PC-3 (cell line): ENCODE measurements at regions not wholly inside any gene's neighbourhood (a gene's known extent, or its start where the extent isn't known, plus 50 kb on each side); places are given as distances from the start of the nearest gene placed in this dataset.

Experiments used
- EZH2 ChIP-seq: fragments of 300-600 bp; sonication (generic); IDR thresholded peaks from one replicate; pipeline ENCODE4 v1.6.1; 2017; ENCODE audit warnings: antibody characterized with exemption, mild to moderate bottlenecking, low read length; ENCODE audit not compliant: unreplicated experiment
- EZH2phosphoT487 ChIP-seq: fragments of 300-600 bp; sonication (generic); IDR thresholded peaks from 2 replicates; pipeline ENCODE4 v1.6.1; 2018; ENCODE audit warnings: mild to moderate bottlenecking, antibody characterized with exemption, low read length, borderline replicate concordance
- TF ChIP-seq, protein P1 (sequence below): fragments of 300-600 bp; sonication (generic); conservative IDR thresholded peaks from 2 replicates; pipeline ENCODE4 v1.5.1; 2017; ENCODE audit warnings: antibody characterized with exemption, low read depth, mild to moderate bottlenecking, low read length

DNA sequence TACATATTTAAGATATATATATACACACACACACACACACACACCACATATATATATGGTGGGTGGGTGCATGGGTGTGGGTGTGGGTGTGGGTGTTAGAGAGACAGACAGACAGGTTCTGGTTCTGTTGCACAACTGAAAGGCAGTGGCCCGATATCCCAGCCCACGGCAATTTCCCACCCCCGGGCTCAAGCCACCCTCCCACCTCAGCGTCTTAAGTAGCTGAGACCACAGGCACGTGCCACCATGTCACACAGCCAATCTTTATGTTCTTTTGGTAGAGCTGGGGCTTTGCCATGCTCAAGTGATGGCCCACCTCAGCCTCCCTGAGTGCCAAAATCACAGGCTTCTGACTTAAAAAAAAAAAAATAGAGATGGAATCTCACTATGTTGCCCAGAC lies 417.8 kb upstream of the FOXG1 start:
- TF ChIP-seq, protein P1, sequence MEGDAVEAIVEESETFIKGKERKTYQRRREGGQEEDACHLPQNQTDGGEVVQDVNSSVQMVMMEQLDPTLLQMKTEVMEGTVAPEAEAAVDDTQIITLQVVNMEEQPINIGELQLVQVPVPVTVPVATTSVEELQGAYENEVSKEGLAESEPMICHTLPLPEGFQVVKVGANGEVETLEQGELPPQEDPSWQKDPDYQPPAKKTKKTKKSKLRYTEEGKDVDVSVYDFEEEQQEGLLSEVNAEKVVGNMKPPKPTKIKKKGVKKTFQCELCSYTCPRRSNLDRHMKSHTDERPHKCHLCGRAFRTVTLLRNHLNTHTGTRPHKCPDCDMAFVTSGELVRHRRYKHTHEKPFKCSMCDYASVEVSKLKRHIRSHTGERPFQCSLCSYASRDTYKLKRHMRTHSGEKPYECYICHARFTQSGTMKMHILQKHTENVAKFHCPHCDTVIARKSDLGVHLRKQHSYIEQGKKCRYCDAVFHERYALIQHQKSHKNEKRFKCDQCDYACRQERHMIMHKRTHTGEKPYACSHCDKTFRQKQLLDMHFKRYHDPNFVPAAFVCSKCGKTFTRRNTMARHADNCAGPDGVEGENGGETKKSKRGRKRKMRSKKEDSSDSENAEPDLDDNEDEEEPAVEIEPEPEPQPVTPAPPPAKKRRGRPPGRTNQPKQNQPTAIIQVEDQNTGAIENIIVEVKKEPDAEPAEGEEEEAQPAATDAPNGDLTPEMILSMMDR, result no peak
- TF ChIP-seq EZH2, result no peak
- no peak for TF ChIP-seq EZH2phosphoT487
